Peyer's patch (tissue), 4 donors: ENCODE measurements at regions not wholly inside any gene's neighbourhood (a gene's known extent, or its start where the extent isn't known, plus 50 kb on each side); places are given as distances from the start of the nearest gene placed in this dataset.

ENCODE experiments used
- CTCF ChIP-seq, 6 experiments: fragments of 450-650 bp in 4 of 6; fragments of 200-600 bp in 2 of 6; sonication (generic) in 1 of 6; IDR thresholded peaks; one replicate each; pipeline ENCODE4 v1.5.1; 2017 to 2019; ENCODE audit warnings: antibody characterized with exemption in 6 of 6, mild to moderate bottlenecking in 3 of 6, moderate library complexity in 1 of 6
- POLR2A ChIP-seq, 2 donors: fragments of 450-650 bp; IDR thresholded peaks; one replicate each; pipeline ENCODE4 v1.5.1; 2017; ENCODE audit warnings: antibody characterized with exemption in 2 of 2, mild to moderate bottlenecking in 2 of 2, moderate library complexity in 2 of 2

- TF ChIP-seq CTCF (IDR thresholded peaks at IDR 0.05) (no peak), POLR2A (IDR thresholded peaks at IDR 0.05) (no peak)
These were observed 837.2 kb upstream of the MIR17HG start for GRCh38 chr13:90510319-90510718.
